ENCODE measurements at regions not wholly inside any gene's neighbourhood (a gene's known extent, or its start where the extent isn't known, plus 50 kb on each side); places are given as distances from the start of the nearest gene placed in this dataset.

DNA sequence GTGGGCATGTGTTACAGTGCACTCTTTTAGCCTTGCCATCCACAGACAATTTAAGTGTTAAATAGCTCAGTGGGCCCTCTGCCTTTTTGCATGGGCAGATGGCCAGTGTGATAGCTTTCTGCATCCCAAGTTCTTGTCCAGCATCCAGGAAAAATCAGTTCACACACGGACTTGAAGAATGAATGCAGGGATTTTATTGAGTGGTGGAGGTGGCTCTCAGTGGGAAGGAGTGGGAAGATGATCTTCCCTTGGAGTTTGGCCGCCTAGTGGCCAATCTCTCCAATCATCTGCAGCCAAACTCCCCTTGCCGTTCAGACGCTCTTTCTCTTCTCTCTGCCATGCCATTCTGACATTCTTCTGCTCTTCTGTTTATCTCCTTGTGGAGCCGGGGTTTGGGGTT, 322.4 kb upstream of the GRAMD2B start:
- Mint-ChIP-seq H3K27me3 (ENCODE audit: insufficient read depth) (no peaks in the 10 kb centered on the region), H3K4me3 (no peak overlapping the region), H3K9me3 (no peaks in the 10 kb centered on the region), H3K4me1 (ENCODE audit: low read depth) (no peaks in the 10 kb centered on the region), H3K36me3 (ENCODE audit: low read depth) (no peaks in the 10 kb centered on the region), H3K27ac (no peak overlapping the region)
- DNase-seq (ENCODE audit: low spot score) = no peak
- intact Hi-C loops (cut with micrococcal nuclease) = no loop called here

DNA sequence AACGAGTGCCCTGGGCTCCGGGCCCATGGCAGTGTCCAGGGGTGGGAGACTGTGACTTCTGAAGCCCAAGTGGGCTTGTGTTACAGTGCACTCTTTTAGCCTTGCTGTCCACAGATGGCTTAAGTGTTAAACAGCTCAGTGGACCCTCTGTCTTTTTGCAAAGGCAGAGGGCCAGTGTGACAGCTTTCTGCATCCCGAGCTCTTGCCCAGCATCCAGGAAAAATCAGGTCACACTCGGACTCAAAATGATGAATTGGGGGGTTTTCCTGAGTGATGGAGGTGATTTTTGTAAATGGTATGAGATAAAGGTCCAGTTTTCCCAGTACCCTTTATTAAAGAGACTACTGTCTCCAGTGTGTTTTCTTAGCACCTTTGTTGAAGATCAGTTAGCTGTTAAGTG, 321.3 kb upstream of the GRAMD2B start:
- H3K27ac Mint-ChIP-seq = no peak overlapping the region

DNA sequence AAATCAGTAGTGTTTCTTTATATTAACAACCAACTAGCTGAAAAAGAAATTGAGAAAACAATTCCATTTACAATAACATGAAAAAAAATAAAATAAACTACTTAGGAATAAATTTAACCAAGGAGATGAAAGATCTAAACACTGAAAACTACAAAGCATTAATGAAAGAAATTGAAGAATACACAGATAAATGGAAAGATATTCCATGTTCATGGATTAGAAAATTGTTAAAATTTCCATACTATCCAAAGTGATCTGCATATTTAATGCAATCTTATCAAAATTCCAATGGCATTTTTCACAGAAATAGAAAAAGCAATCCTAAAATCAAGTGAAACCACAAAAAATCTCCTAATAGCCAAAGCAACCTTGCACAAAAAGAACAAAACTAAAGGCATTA, 320.2 kb upstream of the GRAMD2B start:
- H3K36me3 Mint-ChIP-seq (ENCODE audit: low read depth) = no peaks in the 10 kb centered on the region

More for the DNA sequence above, 321.3 kb upstream of the GRAMD2B start:
- H3K9me3 Mint-ChIP-seq = no peaks in the 10 kb centered on the region
- H3K4me1 Mint-ChIP-seq (ENCODE audit: low read depth) = no peaks in the 10 kb centered on the region
- H3K36me3 Mint-ChIP-seq (ENCODE audit: low read depth) = no peaks in the 10 kb centered on the region
- no peak overlapping the region for H3K4me3 Mint-ChIP-seq
- no peaks in the 10 kb centered on the region for H3K27me3 Mint-ChIP-seq (ENCODE audit: insufficient read depth)
- no peak for DNase-seq (ENCODE audit: low spot score)
- intact Hi-C loops (cut with micrococcal nuclease) = no loop called here

GRCh38 chr5:126103868-126104267, 319.3 kb upstream of the GRAMD2B start:
- no peak for DNase-seq (ENCODE audit: low spot score)
- Mint-ChIP-seq H3K4me3 (no peak overlapping the region), H3K27me3 (ENCODE audit: insufficient read depth) (no peaks in the 10 kb centered on the region), H3K4me1 (ENCODE audit: low read depth) (no peaks in the 10 kb centered on the region), H3K36me3 (ENCODE audit: low read depth) (no peaks in the 10 kb centered on the region), H3K27ac (no peak overlapping the region), H3K9me3 (no peaks in the 10 kb centered on the region)
- intact Hi-C loops (cut with micrococcal nuclease) = no loop called here

More for the DNA sequence above, 320.2 kb upstream of the GRAMD2B start:
- no peaks in the 10 kb centered on the region for H3K4me1 Mint-ChIP-seq (ENCODE audit: low read depth)
- no peaks in the 10 kb centered on the region for H3K27me3 Mint-ChIP-seq (ENCODE audit: insufficient read depth)
- H3K9me3 Mint-ChIP-seq = no peaks in the 10 kb centered on the region
- DNase-seq (ENCODE audit: low spot score) = no peak
- H3K27ac Mint-ChIP-seq = no peak overlapping the region
- intact Hi-C loops (cut with micrococcal nuclease) = no loop called here
- H3K4me3 Mint-ChIP-seq = no peak overlapping the region

- intact Hi-C loops (cut with micrococcal nuclease) = no loop called here
- H3K36me3 Mint-ChIP-seq (ENCODE audit: low read depth) = no peaks in the 10 kb centered on the region
- no peaks in the 10 kb centered on the region for H3K27me3 Mint-ChIP-seq (ENCODE audit: insufficient read depth)
- H3K27ac Mint-ChIP-seq = no peak overlapping the region
- no peak overlapping the region for H3K4me3 Mint-ChIP-seq
- DNase-seq (ENCODE audit: low spot score) = no peak
- H3K9me3 Mint-ChIP-seq = no peaks in the 10 kb centered on the region
- no peaks in the 10 kb centered on the region for H3K4me1 Mint-ChIP-seq (ENCODE audit: low read depth)
Observed at GRCh38 chr5:126104341-126104740, 318.9 kb upstream of the GRAMD2B start.

GRCh38 chr5:126104951-126105350, 318.3 kb upstream of the GRAMD2B start:
- no peaks in the 10 kb centered on the region for H3K36me3 Mint-ChIP-seq (ENCODE audit: low read depth)
- no peak for DNase-seq (ENCODE audit: low spot score)
- intact Hi-C loops (cut with micrococcal nuclease) = no loop called here
- no peaks in the 10 kb centered on the region for H3K9me3 Mint-ChIP-seq
- no peak overlapping the region for H3K27ac Mint-ChIP-seq
- no peaks in the 10 kb centered on the region for H3K27me3 Mint-ChIP-seq (ENCODE audit: insufficient read depth)
- no peaks in the 10 kb centered on the region for H3K4me1 Mint-ChIP-seq (ENCODE audit: low read depth)
- H3K4me3 Mint-ChIP-seq = no peak overlapping the region

- intact Hi-C loops (cut with micrococcal nuclease) = no loop called here
- Mint-ChIP-seq H3K27me3 (ENCODE audit: insufficient read depth) (no peaks in the 10 kb centered on the region), H3K27ac (no peak overlapping the region), H3K4me1 (ENCODE audit: low read depth) (no peaks in the 10 kb centered on the region), H3K4me3 (no peak overlapping the region), H3K9me3 (no peaks in the 10 kb centered on the region), H3K36me3 (ENCODE audit: low read depth) (no peaks in the 10 kb centered on the region)
- no peak for DNase-seq (ENCODE audit: low spot score)
Observed at GRCh38 chr5:126106029-126106428, 317.2 kb upstream of the GRAMD2B start.

DNA sequence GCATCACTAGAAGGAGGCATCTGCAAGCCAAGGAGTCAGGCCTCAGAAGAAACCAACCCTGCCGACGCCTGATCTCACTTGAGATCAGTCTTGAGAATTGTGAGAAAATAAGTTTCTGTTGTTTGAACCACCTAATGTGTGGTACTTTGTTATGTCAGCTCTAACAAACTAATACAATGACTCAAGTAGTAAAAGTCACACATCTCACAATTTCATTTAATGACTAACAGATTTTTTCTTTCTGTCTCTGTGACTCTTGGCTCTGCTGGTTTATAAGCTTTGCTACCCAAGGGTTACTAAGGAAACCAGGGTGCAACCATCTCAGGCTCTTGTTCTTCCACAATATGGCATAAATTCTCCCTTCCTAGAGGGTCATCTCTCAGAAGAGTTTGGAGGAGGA, 315.8 kb upstream of the GRAMD2B start:
- H3K4me1 Mint-ChIP-seq (ENCODE audit: low read depth) = no peaks in the 10 kb centered on the region
- intact Hi-C loops (cut with micrococcal nuclease) = no loop called here
- no peak overlapping the region for H3K27ac Mint-ChIP-seq
- DNase-seq (ENCODE audit: low spot score) = no peak
- H3K27me3 Mint-ChIP-seq (ENCODE audit: insufficient read depth) = no peaks in the 10 kb centered on the region
- no peak overlapping the region for H3K4me3 Mint-ChIP-seq
- peaks cover 4% of the 10 kb centered on the region for H3K9me3 Mint-ChIP-seq
- H3K36me3 Mint-ChIP-seq (ENCODE audit: low read depth) = no peaks in the 10 kb centered on the region

DNA sequence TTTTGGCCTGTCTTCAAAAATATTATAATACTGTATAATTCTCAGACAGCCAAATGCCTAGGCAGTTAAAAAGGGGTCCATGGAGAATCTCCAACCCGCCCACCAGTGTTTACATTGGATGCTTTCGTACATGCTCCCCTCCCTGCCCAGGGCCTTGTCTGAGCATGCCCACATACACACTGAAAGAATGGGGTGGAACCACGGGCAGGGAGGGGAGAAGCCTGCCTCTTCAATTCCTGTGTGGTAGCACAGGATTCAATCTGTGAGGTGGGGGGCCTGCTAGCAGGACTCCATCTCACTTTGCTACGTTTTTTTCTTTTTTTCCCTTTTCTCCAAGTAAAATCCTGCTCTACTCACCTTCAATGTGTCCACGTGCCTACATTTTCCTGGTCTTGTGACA, 314.7 kb upstream of the GRAMD2B start:
- Mint-ChIP-seq H3K27ac (no peak overlapping the region), H3K4me1 (ENCODE audit: low read depth) (no peaks in the 10 kb centered on the region), H3K27me3 (ENCODE audit: insufficient read depth) (no peaks in the 10 kb centered on the region), H3K4me3 (no peak overlapping the region), H3K36me3 (ENCODE audit: low read depth) (no peaks in the 10 kb centered on the region), H3K9me3 (peaks cover 4% of the 10 kb centered on the region)
- intact Hi-C loops (cut with micrococcal nuclease) = no loop called here
- DNase-seq (ENCODE audit: low spot score) = no peak

- no peak overlapping the region for H3K4me3 Mint-ChIP-seq
- H3K9me3 Mint-ChIP-seq = peaks cover 4% of the 10 kb centered on the region
- no peaks in the 10 kb centered on the region for H3K27me3 Mint-ChIP-seq (ENCODE audit: insufficient read depth)
- H3K4me1 Mint-ChIP-seq (ENCODE audit: low read depth) = no peaks in the 10 kb centered on the region
- no peak for DNase-seq (ENCODE audit: low spot score)
- no peak overlapping the region for H3K27ac Mint-ChIP-seq
- no peaks in the 10 kb centered on the region for H3K36me3 Mint-ChIP-seq (ENCODE audit: low read depth)
- intact Hi-C loops (cut with micrococcal nuclease) = no loop called here
Observed at GRCh38 chr5:126115059-126115629, 308.1 kb upstream of the GRAMD2B start.

DNA sequence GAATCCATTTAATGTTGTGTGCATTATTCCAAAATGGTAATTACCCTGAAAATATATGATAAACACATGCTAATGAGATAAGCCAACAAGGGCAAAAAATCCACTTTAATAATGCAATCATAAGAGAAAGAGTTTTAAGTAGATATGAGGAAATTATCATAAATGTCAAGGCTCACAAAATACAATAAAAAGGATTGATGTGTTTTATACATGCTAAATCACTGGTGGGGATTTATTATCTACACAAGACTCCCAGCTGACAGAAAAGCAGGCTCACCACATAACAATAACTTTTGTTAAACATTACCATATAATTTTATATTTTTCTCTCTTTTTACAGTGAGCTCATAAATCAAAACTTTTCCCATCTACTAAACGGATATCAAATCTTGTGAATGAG, 306.2 kb upstream of the GRAMD2B start:
- Mint-ChIP-seq H3K4me1 (ENCODE audit: low read depth) (no peaks in the 10 kb centered on the region), H3K4me3 (no peak overlapping the region), H3K9me3 (peaks cover 3% of the 10 kb centered on the region), H3K27me3 (ENCODE audit: insufficient read depth) (no peaks in the 10 kb centered on the region), H3K36me3 (ENCODE audit: low read depth) (no peaks in the 10 kb centered on the region), H3K27ac (no peak overlapping the region)
- DNase-seq (ENCODE audit: low spot score) = no peak
- intact Hi-C loops (cut with micrococcal nuclease) = no loop called here

- H3K36me3 Mint-ChIP-seq (ENCODE audit: low read depth) = no peaks in the 10 kb centered on the region
- H3K4me3 Mint-ChIP-seq = no peak overlapping the region
- no peak overlapping the region for H3K27ac Mint-ChIP-seq
- no peaks in the 10 kb centered on the region for H3K9me3 Mint-ChIP-seq
- no peak for DNase-seq (ENCODE audit: low spot score)
- H3K4me1 Mint-ChIP-seq (ENCODE audit: low read depth) = no peaks in the 10 kb centered on the region
- intact Hi-C loops (cut with micrococcal nuclease) = no loop called here
- H3K27me3 Mint-ChIP-seq (ENCODE audit: insufficient read depth) = no peaks in the 10 kb centered on the region
Observed at GRCh38 chr5:126119887-126120442, 303.2 kb upstream of the GRAMD2B start.

DNA sequence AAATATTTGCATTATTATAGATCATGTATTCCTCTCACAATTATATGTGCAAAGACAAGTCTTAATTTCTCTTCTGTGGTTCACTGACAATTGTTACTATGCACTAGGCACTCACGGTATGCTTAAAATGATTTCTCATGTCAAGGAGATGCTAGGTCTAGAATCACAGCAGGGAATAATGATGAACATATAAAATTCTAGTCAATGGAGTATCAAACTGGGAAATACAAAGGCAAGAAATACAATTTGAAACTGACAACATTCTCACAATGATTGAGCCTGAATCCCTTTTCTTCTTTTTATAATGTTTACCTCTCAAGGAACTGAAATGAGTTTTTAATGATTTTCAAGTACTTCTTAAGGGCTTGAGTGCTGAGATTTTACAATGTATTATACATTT, 302.3 kb upstream of the GRAMD2B start:
- H3K27ac Mint-ChIP-seq = no peak overlapping the region
- no peak overlapping the region for H3K4me3 Mint-ChIP-seq
- H3K36me3 Mint-ChIP-seq (ENCODE audit: low read depth) = no peaks in the 10 kb centered on the region
- no peaks in the 10 kb centered on the region for H3K27me3 Mint-ChIP-seq (ENCODE audit: insufficient read depth)
- intact Hi-C loops (cut with micrococcal nuclease) = no loop called here
- no peaks in the 10 kb centered on the region for H3K4me1 Mint-ChIP-seq (ENCODE audit: low read depth)
- H3K9me3 Mint-ChIP-seq = no peaks in the 10 kb centered on the region
- DNase-seq (ENCODE audit: low spot score) = no peak

- intact Hi-C loops (cut with micrococcal nuclease) = no loop called here
- Mint-ChIP-seq H3K27ac (no peak overlapping the region), H3K4me3 (no peak overlapping the region), H3K27me3 (ENCODE audit: insufficient read depth) (no peaks in the 10 kb centered on the region), H3K36me3 (ENCODE audit: low read depth) (no peaks in the 10 kb centered on the region), H3K4me1 (ENCODE audit: low read depth) (no peaks in the 10 kb centered on the region), H3K9me3 (no peaks in the 10 kb centered on the region)
- no peak for DNase-seq (ENCODE audit: low spot score)
Observed at GRCh38 chr5:126122942-126123341, 300.3 kb upstream of the GRAMD2B start.

Measured in activated T-helper 1 cell treated with anti-CD3 and anti-CD28 coated beads, Interleukin-12 subunit alpha, Interleukin-12 subunit beta, Interleukin-2, Interleukin-4 antibody, amounts not matched to agents 30 ng/mL and 10 ng/mL and 1 ng/mL, durations not matched to agents 14 hours and 24 hours and 36 hours (primary cell).